ENCODE measurements at regions not wholly inside any gene's neighbourhood (a gene's known extent, or its start where the extent isn't known, plus 50 kb on each side); places are given as distances from the start of the nearest gene placed in this dataset.

DNA sequence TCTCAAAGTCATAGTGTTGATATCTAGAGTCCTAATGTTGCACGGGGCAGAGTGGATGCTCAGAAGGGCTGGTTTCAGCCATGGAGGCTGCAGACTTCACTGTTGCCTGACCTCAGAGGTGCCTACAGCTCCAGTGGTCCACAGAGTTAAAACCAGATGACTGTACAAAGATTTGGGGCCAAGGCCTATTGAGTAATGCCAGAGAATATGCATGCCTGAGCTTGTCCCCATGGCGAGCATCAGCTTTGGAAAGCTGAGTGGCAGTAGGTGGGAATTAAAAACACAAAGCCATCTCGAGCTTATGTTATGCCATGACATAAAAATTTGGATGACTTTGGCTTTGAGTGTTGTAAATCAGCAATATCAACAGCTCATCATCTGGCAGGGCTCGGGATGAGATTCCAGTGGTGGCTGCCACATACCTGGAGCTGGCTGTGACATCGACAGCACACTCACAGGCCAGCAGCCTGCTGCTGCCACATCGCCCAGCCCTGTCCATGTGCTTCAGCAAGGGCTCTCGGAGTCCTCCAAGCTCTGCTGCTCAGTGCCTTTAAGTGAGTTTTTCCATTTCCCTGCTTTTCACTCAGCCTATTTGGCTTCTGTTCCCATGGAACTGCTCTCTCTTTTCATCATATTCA lies 379.6 kb downstream of the TNS3 start:
- H3K9me3 ChIP-seq (ENCODE audit: insufficient read depth, low read depth, low read length), result no peaks in the 10 kb centered on the region
- peak overlapping the region; percentile 78 for H3K23ac ChIP-seq (ENCODE audit: low read length)
- no peaks in the 10 kb centered on the region for H3K27me3 ChIP-seq (ENCODE audit: insufficient read depth, low read length)
- no peak overlapping the region for H4K12ac ChIP-seq (ENCODE audit: low read depth, low read length)
- no peak overlapping the region for H2BK120ac ChIP-seq (ENCODE audit: insufficient read depth, low read length, poor library complexity)
- no peak overlapping the region for H2BK5ac ChIP-seq (ENCODE audit: low read depth, low read length, poor library complexity)
- H2AFZ ChIP-seq (ENCODE audit: insufficient read depth, low read length, poor library complexity), result no peak overlapping the region
- no peak overlapping the region for H4K91ac ChIP-seq (ENCODE audit: low read depth, low read length)
- no peak overlapping the region for H3K4me2 ChIP-seq (ENCODE audit: low read length)
- no peak overlapping the region for H3K14ac ChIP-seq (ENCODE audit: low read length)
- H3K79me2 ChIP-seq (ENCODE audit: control insufficient read depth, insufficient read depth, low read length, poor library complexity), result no peaks in the 10 kb centered on the region
- no peak overlapping the region for H3K4me3 ChIP-seq (ENCODE audit: low read depth, low read length)
- no CpG with 5 or more reads among the region's 7 CpGs for WGBS (ENCODE audit: extremely low coverage, insufficient coverage, insufficient read length)
- H3K4ac ChIP-seq (ENCODE audit: low read depth, low read length), result no peak overlapping the region
- H3K18ac ChIP-seq (ENCODE audit: low read length), result no peak overlapping the region
- no peaks in the 10 kb centered on the region for H3K4me1 ChIP-seq (ENCODE audit: control insufficient read depth in 1 of 2, insufficient read depth in 2 of 2, low read length in 2 of 2)
- H3K27ac ChIP-seq (ENCODE audit: low read depth, low read length), result no peak overlapping the region
- H2BK12ac ChIP-seq (ENCODE audit: low read length), result no peak overlapping the region
- H4K8ac ChIP-seq (ENCODE audit: low read depth, low read length), result no peak overlapping the region
- H2AK5ac ChIP-seq (ENCODE audit: low read length), result no peak overlapping the region
- H3K79me1 ChIP-seq (ENCODE audit: low read length), result no peaks in the 10 kb centered on the region
- no peaks in the 10 kb centered on the region for H3K36me3 ChIP-seq (ENCODE audit: control insufficient read depth in 1 of 2, insufficient read depth in 2 of 2, low read length in 2 of 2)
- H3K9ac ChIP-seq (ENCODE audit: low read length), result no peak overlapping the region
- no peak for DNase-seq

DNA sequence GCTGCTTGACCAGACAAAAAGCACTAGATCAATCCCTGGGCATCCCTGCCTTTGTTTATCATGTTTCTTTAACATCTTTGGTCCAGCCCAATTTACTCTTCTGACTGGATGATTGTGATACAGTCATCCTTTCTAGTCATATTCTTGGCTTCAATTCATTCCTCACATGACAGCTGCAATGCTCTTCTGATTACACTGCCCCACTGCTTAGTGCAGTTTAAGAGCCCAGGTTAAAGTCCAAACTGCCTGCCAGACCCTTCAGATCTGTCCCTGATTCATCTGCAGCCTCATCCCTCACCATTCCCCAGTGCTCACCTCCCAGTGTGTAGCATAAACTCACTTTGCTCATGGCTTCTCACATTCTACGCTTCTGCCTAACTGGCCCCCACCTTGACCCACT lies 383.8 kb downstream of the TNS3 start:
- Histone ChIP-seq H3K4me1 (ENCODE audit: control insufficient read depth in 1 of 2, insufficient read depth in 2 of 2, low read length in 2 of 2) (peaks cover 6% of the 10 kb centered on the region in 2 experiments), H2BK12ac (ENCODE audit: low read length) (no peak overlapping the region), H2AK5ac (ENCODE audit: low read length) (no peak overlapping the region), H3K9ac (ENCODE audit: low read length) (no peak overlapping the region), H3K27ac (ENCODE audit: low read depth, low read length) (no peak overlapping the region), H4K8ac (ENCODE audit: low read depth, low read length) (no peak overlapping the region), H3K18ac (ENCODE audit: low read length) (no peak overlapping the region), H2AFZ (ENCODE audit: insufficient read depth, low read length, poor library complexity) (no peak overlapping the region), H4K91ac (ENCODE audit: low read depth, low read length) (no peak overlapping the region), H2BK120ac (ENCODE audit: insufficient read depth, low read length, poor library complexity) (no peak overlapping the region), H3K4me3 (ENCODE audit: low read depth, low read length) (no peak overlapping the region), H3K27me3 (ENCODE audit: insufficient read depth, low read length) (no peaks in the 10 kb centered on the region), H3K14ac (ENCODE audit: low read length) (no peak overlapping the region), H3K23ac (ENCODE audit: low read length) (no peak overlapping the region), H3K36me3 (ENCODE audit: control insufficient read depth in 1 of 2, insufficient read depth in 2 of 2, low read length in 2 of 2) (no peaks in the 10 kb centered on the region), H3K79me2 (ENCODE audit: control insufficient read depth, insufficient read depth, low read length, poor library complexity) (no peaks in the 10 kb centered on the region), H3K4me2 (ENCODE audit: low read length) (no peak overlapping the region), H3K9me3 (ENCODE audit: insufficient read depth, low read depth, low read length) (no peaks in the 10 kb centered on the region), H4K12ac (ENCODE audit: low read depth, low read length) (no peak overlapping the region), H2BK5ac (ENCODE audit: low read depth, low read length, poor library complexity) (no peak overlapping the region), H3K4ac (ENCODE audit: low read depth, low read length) (no peak overlapping the region), H3K79me1 (ENCODE audit: low read length) (no peaks in the 10 kb centered on the region)
- WGBS (ENCODE audit: extremely low coverage, insufficient coverage, insufficient read length), result no CpG with 5 or more reads among the region's 1 CpG
- no peak for DNase-seq

DNA sequence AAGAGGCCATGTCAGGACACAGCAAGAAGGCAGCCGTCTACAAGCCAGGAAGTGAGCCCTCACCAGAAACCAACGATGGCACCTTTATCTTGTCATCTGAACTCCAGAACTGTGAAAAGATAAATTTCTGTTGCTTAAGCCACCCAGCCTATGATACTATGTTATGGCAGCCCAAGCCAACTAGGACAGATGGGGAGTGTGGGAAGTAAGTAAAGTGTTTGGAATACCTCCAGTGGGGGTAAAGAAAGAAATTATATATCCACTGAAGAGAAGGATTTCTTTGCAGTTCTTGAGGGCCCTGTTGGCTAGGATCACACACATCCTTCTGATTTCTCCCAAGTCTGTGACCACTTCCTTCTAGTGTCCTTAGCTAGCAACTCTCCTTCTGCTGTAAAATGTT lies 384.4 kb downstream of the TNS3 start:
- no peak for DNase-seq
- Histone ChIP-seq H3K23ac (ENCODE audit: low read length) (no peak overlapping the region), H3K18ac (ENCODE audit: low read length) (no peak overlapping the region), H3K79me2 (ENCODE audit: control insufficient read depth, insufficient read depth, low read length, poor library complexity) (no peaks in the 10 kb centered on the region), H3K36me3 (ENCODE audit: control insufficient read depth in 1 of 2, insufficient read depth in 2 of 2, low read length in 2 of 2) (no peaks in the 10 kb centered on the region), H4K91ac (ENCODE audit: low read depth, low read length) (no peak overlapping the region), H3K4me2 (ENCODE audit: low read length) (no peak overlapping the region), H3K9ac (ENCODE audit: low read length) (no peak overlapping the region), H2BK5ac (ENCODE audit: low read depth, low read length, poor library complexity) (no peak overlapping the region), H2BK12ac (ENCODE audit: low read length) (no peak overlapping the region), H3K79me1 (ENCODE audit: low read length) (no peaks in the 10 kb centered on the region), H2AFZ (ENCODE audit: insufficient read depth, low read length, poor library complexity) (no peak overlapping the region), H2BK120ac (ENCODE audit: insufficient read depth, low read length, poor library complexity) (no peak overlapping the region), H3K9me3 (ENCODE audit: insufficient read depth, low read depth, low read length) (no peaks in the 10 kb centered on the region), H3K14ac (ENCODE audit: low read length) (no peak overlapping the region), H2AK5ac (ENCODE audit: low read length) (no peak overlapping the region), H3K27ac (ENCODE audit: low read depth, low read length) (no peak overlapping the region), H3K4me1 (ENCODE audit: control insufficient read depth in 1 of 2, insufficient read depth in 2 of 2, low read length in 2 of 2) (peaks cover 6 to 8% of the 10 kb centered on the region in 2 experiments), H3K27me3 (ENCODE audit: insufficient read depth, low read length) (no peaks in the 10 kb centered on the region), H3K4me3 (ENCODE audit: low read depth, low read length) (no peak overlapping the region), H3K4ac (ENCODE audit: low read depth, low read length) (no peak overlapping the region), H4K8ac (ENCODE audit: low read depth, low read length) (no peak overlapping the region), H4K12ac (ENCODE audit: low read depth, low read length) (no peak overlapping the region)
- no CpG with 5 or more reads among the region's 2 CpGs for WGBS (ENCODE audit: extremely low coverage, insufficient coverage, insufficient read length)

DNA sequence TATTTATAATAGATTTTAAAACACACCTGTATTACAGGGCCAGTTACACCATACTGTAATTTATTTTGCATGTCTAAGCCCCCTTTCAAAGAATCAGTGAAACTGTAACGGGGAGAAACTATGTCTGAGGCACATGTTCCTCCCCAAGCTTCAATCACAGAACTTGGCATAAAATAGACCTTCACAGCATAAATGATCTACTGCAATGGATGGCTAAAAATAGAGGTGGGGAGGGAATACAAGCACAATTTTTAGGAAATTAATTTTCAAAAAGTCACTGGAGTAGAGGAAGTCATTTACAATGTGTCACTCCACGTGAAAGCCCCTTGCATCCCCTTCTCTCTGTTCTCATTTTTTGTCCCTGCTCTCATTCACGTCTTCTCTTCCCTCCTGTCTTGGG lies 385.2 kb downstream of the TNS3 start:
- no peak for DNase-seq
- Histone ChIP-seq H3K4me1 (ENCODE audit: control insufficient read depth in 1 of 2, insufficient read depth in 2 of 2, low read length in 2 of 2) (peaks cover 6 to 8% of the 10 kb centered on the region in 2 experiments), H4K12ac (ENCODE audit: low read depth, low read length) (no peak overlapping the region), H3K4ac (ENCODE audit: low read depth, low read length) (no peak overlapping the region), H3K9me3 (ENCODE audit: insufficient read depth, low read depth, low read length) (no peaks in the 10 kb centered on the region), H2AFZ (ENCODE audit: insufficient read depth, low read length, poor library complexity) (no peak overlapping the region), H3K4me3 (ENCODE audit: low read depth, low read length) (no peak overlapping the region), H2BK120ac (ENCODE audit: insufficient read depth, low read length, poor library complexity) (no peak overlapping the region), H4K91ac (ENCODE audit: low read depth, low read length) (no peak overlapping the region), H3K79me2 (ENCODE audit: control insufficient read depth, insufficient read depth, low read length, poor library complexity) (no peaks in the 10 kb centered on the region), H3K27me3 (ENCODE audit: insufficient read depth, low read length) (no peaks in the 10 kb centered on the region), H3K23ac (ENCODE audit: low read length) (no peak overlapping the region), H3K14ac (ENCODE audit: low read length) (no peak overlapping the region), H3K9ac (ENCODE audit: low read length) (no peak overlapping the region), H2BK5ac (ENCODE audit: low read depth, low read length, poor library complexity) (no peak overlapping the region), H3K18ac (ENCODE audit: low read length) (no peak overlapping the region), H3K27ac (ENCODE audit: low read depth, low read length) (no peak overlapping the region), H4K8ac (ENCODE audit: low read depth, low read length) (no peak overlapping the region), H3K79me1 (ENCODE audit: low read length) (no peaks in the 10 kb centered on the region), H2AK5ac (ENCODE audit: low read length) (no peak overlapping the region), H3K4me2 (ENCODE audit: low read length) (no peak overlapping the region), H2BK12ac (ENCODE audit: low read length) (no peak overlapping the region), H3K36me3 (ENCODE audit: control insufficient read depth in 1 of 2, insufficient read depth in 2 of 2, low read length in 2 of 2) (no peaks in the 10 kb centered on the region)
- no CpG with 5 or more reads among the region's 3 CpGs for WGBS (ENCODE audit: extremely low coverage, insufficient coverage, insufficient read length)
